ENCODE measurements at regions not wholly inside any gene's neighbourhood (a gene's known extent, or its start where the extent isn't known, plus 50 kb on each side); places are given as distances from the start of the nearest gene placed in this dataset.

DNA sequence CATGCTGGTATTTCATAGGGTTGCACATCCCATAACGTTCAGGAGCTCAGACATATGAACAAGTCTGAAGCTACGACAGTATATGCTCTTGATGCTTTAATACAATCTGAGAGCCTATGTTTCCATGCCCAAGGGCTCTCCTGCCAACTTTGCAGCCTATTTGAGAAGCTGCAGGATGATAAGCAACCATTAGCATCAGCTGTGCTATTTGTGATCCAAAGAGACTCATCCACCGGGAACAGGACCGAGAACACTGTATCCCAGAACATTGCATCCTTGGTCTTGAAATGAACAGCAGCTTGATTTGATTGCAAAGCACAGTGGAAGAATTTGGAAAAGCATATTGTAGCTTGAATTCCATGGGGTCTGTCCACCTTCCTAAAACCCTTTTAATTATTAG is 156.2 kb upstream of the PTER start:
- TF ChIP-seq ZC3H10 (CRISPR knock-in tag; IDR thresholded peaks at IDR 0.05) (no peak), SNAI2 (CRISPR knock-in tag; IDR thresholded peaks at IDR 0.05) (no peak), OSR1 (CRISPR knock-in tag; IDR thresholded peaks at IDR 0.05) (no peak), ZNF565 (CRISPR knock-in tag; conservative IDR thresholded peaks at IDR 0.05; ENCODE audit: low read depth) (no peak), ZFP30 (CRISPR knock-in tag; IDR thresholded peaks at IDR 0.05) (no peak), RARB (CRISPR knock-in tag; IDR thresholded peaks at IDR 0.05) (no peak), TOX (CRISPR knock-in tag; IDR thresholded peaks at IDR 0.05; ENCODE audit: borderline replicate concordance) (no peak), ARNTL (CRISPR knock-in tag; IDR thresholded peaks at IDR 0.05; ENCODE audit: borderline replicate concordance, low read depth) (no peak), TCF4 (CRISPR knock-in tag; IDR thresholded peaks at IDR 0.05; ENCODE audit: borderline replicate concordance) (no peak), ZNF70 (CRISPR knock-in tag; IDR thresholded peaks at IDR 0.05) (no peak)
- TF ChIP-seq, protein P1, sequence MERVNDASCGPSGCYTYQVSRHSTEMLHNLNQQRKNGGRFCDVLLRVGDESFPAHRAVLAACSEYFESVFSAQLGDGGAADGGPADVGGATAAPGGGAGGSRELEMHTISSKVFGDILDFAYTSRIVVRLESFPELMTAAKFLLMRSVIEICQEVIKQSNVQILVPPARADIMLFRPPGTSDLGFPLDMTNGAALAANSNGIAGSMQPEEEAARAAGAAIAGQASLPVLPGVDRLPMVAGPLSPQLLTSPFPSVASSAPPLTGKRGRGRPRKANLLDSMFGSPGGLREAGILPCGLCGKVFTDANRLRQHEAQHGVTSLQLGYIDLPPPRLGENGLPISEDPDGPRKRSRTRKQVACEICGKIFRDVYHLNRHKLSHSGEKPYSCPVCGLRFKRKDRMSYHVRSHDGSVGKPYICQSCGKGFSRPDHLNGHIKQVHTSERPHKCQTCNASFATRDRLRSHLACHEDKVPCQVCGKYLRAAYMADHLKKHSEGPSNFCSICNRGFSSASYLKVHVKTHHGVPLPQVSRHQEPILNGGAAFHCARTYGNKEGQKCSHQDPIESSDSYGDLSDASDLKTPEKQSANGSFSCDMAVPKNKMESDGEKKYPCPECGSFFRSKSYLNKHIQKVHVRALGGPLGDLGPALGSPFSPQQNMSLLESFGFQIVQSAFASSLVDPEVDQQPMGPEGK (CRISPR knock-in tag; IDR thresholded peaks at IDR 0.05; ENCODE audit: borderline replicate concordance), result no peak
- no peak for ATAC-seq

DNA sequence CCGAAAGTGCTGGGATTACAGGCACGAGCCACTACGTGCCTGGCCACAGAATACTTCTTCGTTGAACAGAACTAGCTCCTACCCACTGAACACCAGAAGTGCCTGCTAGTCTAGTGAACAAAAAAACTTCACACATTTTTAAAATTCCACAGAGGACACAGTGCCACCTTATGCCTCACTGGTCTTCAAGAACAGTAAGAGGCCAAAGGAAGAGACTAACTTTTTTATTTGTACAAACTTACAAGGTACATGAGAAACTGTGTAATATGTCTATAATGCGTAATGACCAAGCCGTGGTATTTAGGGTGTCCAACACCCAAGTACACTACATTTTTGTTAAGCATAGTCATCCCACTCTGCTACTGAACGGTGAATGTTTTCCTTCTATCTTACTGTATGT is 144.4 kb upstream of the PTER start:
- no peak for ATAC-seq
- TF ChIP-seq TOX (CRISPR knock-in tag; IDR thresholded peaks at IDR 0.05; ENCODE audit: borderline replicate concordance) (no peak), ESRRG (CRISPR knock-in tag; IDR thresholded peaks at IDR 0.05) (no peak), ZFP3 (CRISPR knock-in tag; IDR thresholded peaks at IDR 0.05) (no peak), ZNF565 (CRISPR knock-in tag; conservative IDR thresholded peaks at IDR 0.05; ENCODE audit: low read depth) (no peak), ZFP30 (CRISPR knock-in tag; IDR thresholded peaks at IDR 0.05) (no peak), ZC3H10 (CRISPR knock-in tag; IDR thresholded peaks at IDR 0.05) (no peak), RARB (CRISPR knock-in tag; IDR thresholded peaks at IDR 0.05) (no peak), BACH2 (CRISPR knock-in tag; IDR thresholded peaks at IDR 0.05; ENCODE audit: borderline replicate concordance) (no peak), CSDC2 (CRISPR knock-in tag; IDR thresholded peaks at IDR 0.05) (no peak), SNAI2 (CRISPR knock-in tag; IDR thresholded peaks at IDR 0.05) (no peak), PPARA (CRISPR knock-in tag; IDR thresholded peaks at IDR 0.05; ENCODE audit: borderline replicate concordance) (no peak), ZNF70 (CRISPR knock-in tag; IDR thresholded peaks at IDR 0.05) (no peak), OSR1 (CRISPR knock-in tag; IDR thresholded peaks at IDR 0.05) (no peak), ZNF8 (CRISPR knock-in tag; IDR thresholded peaks at IDR 0.05) (no peak), TCF4 (CRISPR knock-in tag; IDR thresholded peaks at IDR 0.05; ENCODE audit: borderline replicate concordance) (no peak)
- TF ChIP-seq, protein P2, sequence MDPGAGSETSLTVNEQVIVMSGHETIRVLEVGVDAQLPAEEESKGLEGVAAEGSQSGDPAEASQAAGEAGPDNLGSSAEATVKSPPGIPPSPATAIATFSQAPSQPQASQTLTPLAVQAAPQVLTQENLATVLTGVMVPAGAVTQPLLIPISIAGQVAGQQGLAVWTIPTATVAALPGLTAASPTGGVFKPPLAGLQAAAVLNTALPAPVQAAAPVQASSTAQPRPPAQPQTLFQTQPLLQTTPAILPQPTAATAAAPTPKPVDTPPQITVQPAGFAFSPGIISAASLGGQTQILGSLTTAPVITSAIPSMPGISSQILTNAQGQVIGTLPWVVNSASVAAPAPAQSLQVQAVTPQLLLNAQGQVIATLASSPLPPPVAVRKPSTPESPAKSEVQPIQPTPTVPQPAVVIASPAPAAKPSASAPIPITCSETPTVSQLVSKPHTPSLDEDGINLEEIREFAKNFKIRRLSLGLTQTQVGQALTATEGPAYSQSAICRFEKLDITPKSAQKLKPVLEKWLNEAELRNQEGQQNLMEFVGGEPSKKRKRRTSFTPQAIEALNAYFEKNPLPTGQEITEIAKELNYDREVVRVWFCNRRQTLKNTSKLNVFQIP (CRISPR knock-in tag; IDR thresholded peaks at IDR 0.05; ENCODE audit: borderline replicate concordance, low read depth), result no peak
- TF ChIP-seq, protein P3, sequence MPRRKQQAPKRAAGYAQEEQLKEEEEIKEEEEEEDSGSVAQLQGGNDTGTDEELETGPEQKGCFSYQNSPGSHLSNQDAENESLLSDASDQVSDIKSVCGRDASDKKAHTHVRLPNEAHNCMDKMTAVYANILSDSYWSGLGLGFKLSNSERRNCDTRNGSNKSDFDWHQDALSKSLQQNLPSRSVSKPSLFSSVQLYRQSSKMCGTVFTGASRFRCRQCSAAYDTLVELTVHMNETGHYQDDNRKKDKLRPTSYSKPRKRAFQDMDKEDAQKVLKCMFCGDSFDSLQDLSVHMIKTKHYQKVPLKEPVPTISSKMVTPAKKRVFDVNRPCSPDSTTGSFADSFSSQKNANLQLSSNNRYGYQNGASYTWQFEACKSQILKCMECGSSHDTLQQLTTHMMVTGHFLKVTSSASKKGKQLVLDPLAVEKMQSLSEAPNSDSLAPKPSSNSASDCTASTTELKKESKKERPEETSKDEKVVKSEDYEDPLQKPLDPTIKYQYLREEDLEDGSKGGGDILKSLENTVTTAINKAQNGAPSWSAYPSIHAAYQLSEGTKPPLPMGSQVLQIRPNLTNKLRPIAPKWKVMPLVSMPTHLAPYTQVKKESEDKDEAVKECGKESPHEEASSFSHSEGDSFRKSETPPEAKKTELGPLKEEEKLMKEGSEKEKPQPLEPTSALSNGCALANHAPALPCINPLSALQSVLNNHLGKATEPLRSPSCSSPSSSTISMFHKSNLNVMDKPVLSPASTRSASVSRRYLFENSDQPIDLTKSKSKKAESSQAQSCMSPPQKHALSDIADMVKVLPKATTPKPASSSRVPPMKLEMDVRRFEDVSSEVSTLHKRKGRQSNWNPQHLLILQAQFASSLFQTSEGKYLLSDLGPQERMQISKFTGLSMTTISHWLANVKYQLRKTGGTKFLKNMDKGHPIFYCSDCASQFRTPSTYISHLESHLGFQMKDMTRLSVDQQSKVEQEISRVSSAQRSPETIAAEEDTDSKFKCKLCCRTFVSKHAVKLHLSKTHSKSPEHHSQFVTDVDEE (CRISPR knock-in tag; IDR thresholded peaks at IDR 0.05), result no peak
- TF ChIP-seq, protein P1 (CRISPR knock-in tag; IDR thresholded peaks at IDR 0.05; ENCODE audit: borderline replicate concordance), result no peak

DNA sequence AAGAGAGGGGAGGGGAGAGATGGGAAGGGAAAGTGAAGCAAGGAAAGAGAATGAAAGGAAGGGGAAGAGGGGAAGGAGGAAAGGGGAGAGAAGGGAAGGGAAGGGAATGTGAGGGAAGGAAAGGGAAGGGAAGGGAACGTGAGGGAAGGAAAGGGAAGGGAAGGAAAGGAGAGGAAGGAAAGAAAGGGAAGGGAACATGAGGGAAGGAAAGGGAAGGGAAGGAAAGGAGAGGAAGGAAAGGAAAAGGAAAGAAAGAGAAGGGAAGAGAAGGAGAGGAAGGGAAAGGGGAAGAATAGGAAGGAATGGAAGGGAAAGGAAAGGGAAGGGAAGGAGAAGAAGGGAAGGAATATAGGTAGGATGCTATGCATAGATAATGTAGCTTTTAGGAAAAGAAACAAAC is 139.7 kb upstream of the PTER start:
- ATAC-seq, result no peak
- TF ChIP-seq, protein P4, sequence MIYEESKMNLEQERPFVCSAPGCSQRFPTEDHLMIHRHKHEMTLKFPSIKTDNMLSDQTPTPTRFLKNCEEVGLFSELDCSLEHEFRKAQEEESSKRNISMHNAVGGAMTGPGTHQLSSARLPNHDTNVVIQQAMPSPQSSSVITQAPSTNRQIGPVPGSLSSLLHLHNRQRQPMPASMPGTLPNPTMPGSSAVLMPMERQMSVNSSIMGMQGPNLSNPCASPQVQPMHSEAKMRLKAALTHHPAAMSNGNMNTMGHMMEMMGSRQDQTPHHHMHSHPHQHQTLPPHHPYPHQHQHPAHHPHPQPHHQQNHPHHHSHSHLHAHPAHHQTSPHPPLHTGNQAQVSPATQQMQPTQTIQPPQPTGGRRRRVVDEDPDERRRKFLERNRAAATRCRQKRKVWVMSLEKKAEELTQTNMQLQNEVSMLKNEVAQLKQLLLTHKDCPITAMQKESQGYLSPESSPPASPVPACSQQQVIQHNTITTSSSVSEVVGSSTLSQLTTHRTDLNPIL (CRISPR knock-in tag; IDR thresholded peaks at IDR 0.05; ENCODE audit: low read depth), result no peak
- TF ChIP-seq ZNF565 (CRISPR knock-in tag; conservative IDR thresholded peaks at IDR 0.05; ENCODE audit: low read depth) (no peak), ZNF70 (CRISPR knock-in tag; IDR thresholded peaks at IDR 0.05) (no peak), GLIS3 (CRISPR knock-in tag; IDR thresholded peaks at IDR 0.05) (no peak)
- TF ChIP-seq, protein P3 (CRISPR knock-in tag; IDR thresholded peaks at IDR 0.05), result no peak
